GM12892 (cell line): ENCODE measurements at regions not wholly inside any gene's neighbourhood (a gene's known extent, or its start where the extent isn't known, plus 50 kb on each side); places are given as distances from the start of the nearest gene placed in this dataset.

Experiments
- POLR2A ChIP-seq: IDR thresholded peaks from 2 replicates; pipeline ENCODE4 v1.6.1; 2011; ENCODE audit warnings: low read depth, low read length, control low read depth
- POLR2AphosphoS5 ChIP-seq: IDR thresholded peaks from 2 replicates; pipeline ENCODE4 v1.6.1; 2011; ENCODE audit warnings: low read depth, low read length, control low read depth
- TAF1 ChIP-seq: IDR thresholded peaks from 2 replicates; pipeline ENCODE4 v1.6.1; 2011; ENCODE audit warnings: low read depth, mild to moderate bottlenecking, control low read depth, low read length, borderline replicate concordance

DNA sequence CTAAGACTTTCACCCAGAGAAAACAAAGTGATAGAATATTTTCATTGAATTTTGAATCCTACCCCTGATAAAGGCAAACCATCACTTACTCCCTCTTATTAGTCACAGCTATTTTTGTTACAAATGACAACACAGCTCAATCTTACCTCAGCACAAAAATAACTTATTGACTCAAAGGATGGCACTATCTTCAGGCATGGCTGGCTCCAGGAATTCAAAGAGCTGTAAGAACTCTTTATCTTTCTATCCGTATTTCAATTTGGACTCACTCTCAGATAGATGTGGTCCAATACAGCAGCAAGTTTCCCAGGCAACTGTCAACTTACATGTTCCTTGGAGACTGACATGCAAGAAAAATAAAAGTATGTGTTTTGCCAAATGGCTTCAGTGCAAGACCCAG lies 709.4 kb upstream of the MDGA2 start:
- no peak for TF ChIP-seq TAF1
- TF ChIP-seq POLR2A, result no peak
- no peak for TF ChIP-seq POLR2AphosphoS5
